HG03025 (cell line): ENCODE measurements at regions not wholly inside any gene's neighbourhood (a gene's known extent, or its start where the extent isn't known, plus 50 kb on each side); places are given as distances from the start of the nearest gene placed in this dataset.
"Not testable (repeated sequence)": the region's sequence is repeated elsewhere in the genome, so short reads cannot be mapped to it uniquely, and the experiment has no call there.

Experiments used
- ATAC-seq: cut with Tn5 transposase; IDR thresholded peaks from one replicate; pipeline ENCODE4 v1.9.1; 2021; ENCODE audit warnings: mild to moderate bottlenecking, moderate library complexity; ENCODE audit not compliant: unreplicated experiment, low FRiP score

- peak; percentile 82 for ATAC-seq
Observed at GRCh38 chr7:149714081-149714909, 59.1 kb downstream of the ZNF467 start.

- ATAC-seq: no peak
Observed at GRCh38 chr7:149713731-149714068, 59.7 kb downstream of the ZNF467 start.

DNA sequence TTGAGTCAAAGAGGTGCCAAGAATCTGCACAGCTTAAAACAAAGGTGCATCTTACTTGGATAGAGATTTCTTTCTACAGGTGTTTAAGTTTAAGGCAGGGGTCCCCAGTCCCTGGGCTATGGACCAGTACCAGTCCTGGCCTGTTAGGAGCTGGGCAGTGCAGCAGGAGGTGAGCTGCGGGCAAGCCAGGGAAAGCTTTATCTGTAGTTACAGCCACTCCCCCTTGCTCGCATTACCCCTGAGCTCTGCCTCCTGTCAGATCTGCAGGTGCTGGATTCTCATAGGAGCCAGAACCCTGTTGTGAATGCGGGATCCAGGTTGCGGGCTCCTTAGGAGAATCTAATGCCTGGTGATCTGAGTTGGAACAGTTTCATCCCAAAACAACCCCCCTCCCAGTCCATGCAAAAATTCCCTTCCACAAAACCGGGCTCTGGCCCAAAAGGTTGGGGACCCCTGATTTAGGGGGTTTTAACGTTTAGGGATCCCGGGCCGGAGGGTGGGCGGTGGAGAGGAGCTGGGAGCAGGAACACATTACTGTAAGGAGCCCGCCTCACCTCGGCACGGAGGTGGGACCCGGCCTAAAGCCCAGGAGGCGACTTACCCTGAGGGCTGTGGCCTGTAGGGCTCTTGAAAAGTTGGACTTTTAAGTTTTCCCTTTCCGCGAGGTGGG is 60.2 kb downstream of the ZNF467 start:
- no peak for ATAC-seq

DNA sequence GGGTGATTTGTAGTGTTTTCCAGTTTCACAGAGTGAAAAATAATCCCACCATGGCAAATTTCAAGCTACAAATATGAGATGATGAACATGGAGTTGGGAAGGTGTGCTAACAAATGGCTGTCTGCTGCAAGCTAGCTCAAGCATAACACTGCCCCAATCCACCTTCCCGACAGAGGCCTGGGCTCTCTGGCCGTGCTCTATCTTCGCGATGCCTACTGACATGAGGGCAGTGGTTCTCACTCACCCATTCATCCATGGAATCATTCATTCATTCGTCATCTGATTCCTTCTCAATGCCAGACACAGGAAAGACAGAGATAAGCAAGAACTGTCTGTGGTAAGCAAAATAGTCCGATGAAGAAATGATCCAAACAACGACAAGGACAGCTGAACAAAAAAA is 65.4 kb downstream of the ZNF467 start:
- ATAC-seq: no peak

GRCh38 chr7:149707448-149707886 is 65.9 kb downstream of the ZNF467 start:
- no peak for ATAC-seq

DNA sequence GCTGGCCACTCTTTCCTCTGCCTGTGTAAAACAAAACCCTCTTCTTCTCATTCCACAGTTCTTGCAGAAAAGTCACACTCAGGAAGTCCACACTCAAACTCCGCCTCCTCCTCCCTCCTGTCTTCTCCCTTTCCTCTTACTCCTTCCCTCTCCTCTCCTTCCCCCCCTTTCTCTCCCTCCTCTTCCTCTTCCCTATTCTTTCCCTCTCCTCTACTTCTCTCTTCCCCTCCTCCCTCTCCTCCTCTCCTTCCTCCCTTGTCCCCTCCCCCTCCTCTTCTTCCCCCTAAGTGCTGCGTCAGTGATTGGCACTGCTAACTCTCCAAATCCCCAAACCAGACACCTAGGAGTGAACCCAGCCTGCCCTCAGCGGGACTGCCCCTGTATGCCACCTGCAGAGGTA is 67.0 kb downstream of the ZNF467 start:
- no peak for ATAC-seq

- ATAC-seq: no peak
Observed at GRCh38 chr7:149704507-149704906, 68.9 kb downstream of the ZNF467 start.

DNA sequence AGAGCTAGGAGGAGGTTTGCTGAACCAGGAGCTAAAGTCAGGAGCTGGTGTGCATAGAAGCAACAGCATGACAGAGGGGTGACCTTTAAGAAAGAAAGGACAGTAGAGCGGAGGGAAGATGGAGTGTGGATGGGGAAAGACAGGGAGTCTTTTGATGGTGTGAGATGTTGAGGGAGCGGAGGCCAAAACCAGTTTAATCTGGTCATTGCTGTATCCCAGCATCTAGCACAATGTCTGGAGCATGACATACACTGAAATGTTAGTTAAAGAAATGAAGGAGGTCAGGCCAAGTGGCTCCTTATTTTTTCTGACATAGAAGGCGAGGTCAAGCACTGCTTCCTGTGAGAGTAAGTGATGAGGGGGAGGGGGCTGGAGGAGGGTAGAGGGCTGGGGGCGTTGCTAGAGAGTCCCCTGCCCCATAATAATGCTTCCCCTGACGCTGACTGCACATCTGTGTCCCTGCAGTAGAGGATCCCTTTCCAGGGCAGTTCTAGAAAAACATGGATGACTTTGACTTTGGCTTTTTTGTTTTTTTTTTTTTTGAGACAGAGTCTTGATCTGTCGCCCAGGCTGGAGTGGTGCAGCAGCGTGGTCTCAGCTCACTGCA is 70.2 kb downstream of the ZNF467 start:
- ATAC-seq: no peak

DNA sequence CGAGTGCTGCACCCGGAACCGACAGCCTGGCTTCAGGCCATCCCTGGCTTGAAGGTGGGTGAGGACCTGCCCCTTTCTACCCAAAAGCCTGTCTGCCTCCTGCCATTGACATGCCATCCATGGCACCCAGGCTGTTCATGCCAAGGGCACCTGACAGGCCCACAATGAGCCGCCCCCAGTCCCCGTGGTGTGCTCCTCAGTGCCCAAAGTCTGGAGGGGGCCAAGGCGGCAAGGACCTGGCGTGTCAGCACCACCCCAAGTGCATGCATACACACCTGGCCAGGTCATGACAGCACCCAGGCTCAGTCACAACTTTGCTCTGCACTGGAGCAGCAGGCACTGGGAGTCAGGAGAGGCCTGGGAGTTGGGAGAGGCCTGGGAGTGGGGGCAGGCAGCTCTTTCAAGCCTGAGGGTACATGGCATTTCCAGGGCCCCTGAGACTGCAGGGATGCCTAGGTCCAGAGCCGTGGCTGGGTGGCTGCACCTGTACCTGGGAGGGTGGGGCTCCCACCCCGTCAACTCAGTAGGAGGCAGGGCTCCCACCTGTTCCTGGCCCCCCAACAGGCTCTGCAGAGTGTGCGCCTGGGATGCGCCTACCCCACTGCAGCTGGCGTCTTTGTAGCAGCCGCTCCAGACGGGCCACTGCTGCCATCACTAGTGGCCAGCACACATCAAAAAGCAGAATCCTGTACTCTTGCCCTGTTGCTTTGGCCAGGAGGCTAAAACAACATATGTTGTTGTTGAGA is 71.7 kb downstream of the ZNF467 start:
- no peak for ATAC-seq

- ATAC-seq: not testable (repeated sequence)
Observed at GRCh38 chr7:149697767-149698166, 75.6 kb downstream of the ZNF467 start.

DNA sequence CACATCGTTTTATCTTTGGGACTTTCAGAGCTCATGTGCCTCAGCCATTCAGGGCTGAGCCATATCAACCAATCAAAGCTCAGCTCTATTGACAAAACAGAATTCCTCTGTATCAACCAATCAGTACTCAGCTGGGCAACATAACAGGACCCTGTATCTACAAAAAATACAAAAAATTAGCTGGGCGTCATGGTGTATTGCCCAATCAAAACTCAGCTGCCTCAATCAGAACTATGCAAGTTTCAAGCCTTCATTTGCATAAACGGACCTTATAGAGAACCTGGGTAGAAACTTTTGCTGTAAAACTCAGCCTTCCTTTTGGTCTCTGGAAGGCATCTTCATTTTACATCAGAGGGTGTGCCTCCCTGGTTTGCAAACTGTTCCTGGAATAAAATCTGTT is 77.1 kb downstream of the ZNF467 start:
- ATAC-seq: no peak

- no peak for ATAC-seq
Observed at GRCh38 chr7:149692557-149692982, 80.8 kb downstream of the ZNF467 start.

GRCh38 chr7:149692056-149692455 is 81.3 kb downstream of the ZNF467 start:
- no peak for ATAC-seq

GRCh38 chr7:149690688-149691446 is 82.5 kb downstream of the ZNF467 start:
- no peak for ATAC-seq

- ATAC-seq: no peak
Observed at GRCh38 chr7:149689291-149689721, 84.1 kb downstream of the ZNF467 start.

- no peak for ATAC-seq
Observed at GRCh38 chr7:149688836-149689235, 84.6 kb downstream of the ZNF467 start.

- ATAC-seq: not testable (repeated sequence)
Observed at GRCh38 chr7:149687820-149688219, 85.6 kb downstream of the ZNF467 start.

DNA sequence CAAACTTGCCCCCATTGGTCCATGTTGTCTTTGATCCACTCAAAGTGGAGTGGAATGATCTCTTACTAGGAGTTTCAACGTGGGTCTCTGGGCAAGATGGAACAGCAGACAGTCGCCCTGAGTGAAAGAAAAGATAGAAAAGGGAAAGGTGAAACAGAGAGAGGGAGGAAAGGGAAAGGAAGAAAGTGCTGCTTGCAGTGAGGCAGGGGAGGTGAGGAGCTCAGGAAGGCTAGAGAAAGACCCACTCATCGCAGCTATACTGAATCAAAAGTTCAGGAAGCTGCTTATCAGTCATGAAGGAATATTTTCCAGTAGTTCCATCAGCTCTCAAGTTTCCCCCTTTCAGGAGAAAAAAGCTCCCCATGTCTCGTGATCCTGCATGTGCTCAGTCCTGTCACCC is 86.9 kb downstream of the ZNF467 start:
- no peak for ATAC-seq

DNA sequence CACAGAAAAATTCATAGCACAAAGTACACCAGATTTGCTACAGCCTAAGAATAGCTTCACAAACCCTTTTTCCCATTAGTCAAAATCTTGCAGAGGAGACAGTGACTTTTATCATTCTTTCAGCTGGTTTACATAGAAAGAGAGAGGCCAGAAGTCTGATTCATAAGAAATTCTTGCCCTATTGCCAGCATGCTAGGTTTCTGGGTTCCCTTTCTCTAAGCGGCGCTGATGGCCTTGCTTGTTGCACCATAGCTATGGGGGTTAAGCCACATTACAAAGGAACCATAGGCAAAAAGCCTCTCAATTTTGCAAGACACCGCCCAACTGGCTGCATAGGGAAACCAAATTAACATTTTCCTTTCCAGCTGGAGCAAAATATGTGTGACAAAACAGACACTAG is 87.4 kb downstream of the ZNF467 start:
- no peak for ATAC-seq

DNA sequence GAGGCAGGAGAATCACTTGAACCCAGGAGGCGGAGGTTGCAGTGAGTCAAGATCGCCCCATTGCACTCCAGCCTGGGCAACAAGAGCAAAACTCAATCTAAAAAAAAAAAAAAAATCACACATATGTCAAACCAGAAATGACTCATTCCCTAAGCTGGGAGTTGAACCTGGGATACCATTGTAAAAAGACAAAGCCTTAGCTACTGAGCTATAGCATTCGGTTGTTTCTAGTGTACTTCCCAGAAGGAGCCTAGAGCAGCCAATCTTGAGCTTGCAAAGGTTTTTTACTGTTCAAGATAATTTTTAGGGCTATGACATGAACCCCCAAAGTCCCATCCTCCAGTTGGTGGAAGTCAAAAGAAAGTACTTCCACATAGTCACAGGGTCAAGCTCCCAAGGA is 87.9 kb downstream of the ZNF467 start:
- ATAC-seq: no peak
